Gastroesophageal sphincter (tissue), 4 donors: ENCODE measurements at regions not wholly inside any gene's neighbourhood (a gene's known extent, or its start where the extent isn't known, plus 50 kb on each side); places are given as distances from the start of the nearest gene placed in this dataset.

ENCODE experiments used
- ATAC-seq: fragments of 150-250 bp; one replicate; pipeline ENCODE4 v1.9.1; 2016; ENCODE audit warnings: mild to moderate bottlenecking, moderate library complexity
- H3K27ac ChIP-seq, 4 donors: fragments of 200-600 bp; sonication (generic) in 3 of 4; 1 replicate in 3 of 4; 2 replicates in 1 of 4; pipeline ENCODE4 v1.5.1; 2016 to 2019
- H3K27me3 ChIP-seq: fragments of 200-600 bp; sonication (generic); one replicate; pipeline ENCODE4 v1.5.1; 2019
- H3K36me3 ChIP-seq, 2 donors: fragments of 200-600 bp; sonication (generic); one replicate each; pipeline ENCODE4 v1.5.1; 2019; ENCODE audit warnings: control low read depth in 1 of 2
- H3K4me1 ChIP-seq, 3 donors: fragments of 200-600 bp; sonication (generic); 1 replicate in 2 of 3; 2 replicates in 1 of 3; pipeline ENCODE4 v1.5.1; 2016 to 2019; ENCODE audit warnings: control low read depth in 2 of 3
- H3K4me3 ChIP-seq, 2 donors: fragments of 200-600 bp; sonication (generic); one replicate each; pipeline ENCODE4 v1.5.1; 2019; ENCODE audit warnings: mild to moderate bottlenecking in 1 of 2, moderate library complexity in 1 of 2
- H3K9me3 ChIP-seq, 3 donors: fragments of 200-600 bp; sonication (generic); one replicate each; pipeline ENCODE4 v1.5.1; 2017 to 2019; ENCODE audit warnings: control low read depth in 2 of 3
- EP300 ChIP-seq: sonication (generic); formaldehyde crosslinking; IDR thresholded peaks from one replicate; pipeline ENCODE4 v1.6.1; 2017; ENCODE audit warnings: antibody characterized with exemption, mild to moderate bottlenecking
- POLR2A ChIP-seq, 2 donors: fragments of 450-650 bp; IDR thresholded peaks; one replicate each; pipeline ENCODE4 v1.6.1; 2017; ENCODE audit warnings: antibody characterized with exemption in 2 of 2, mild to moderate bottlenecking in 2 of 2, moderate library complexity in 1 of 2
- POLR2AphosphoS5 ChIP-seq: sonication (generic); formaldehyde crosslinking; IDR thresholded peaks from one replicate; pipeline ENCODE4 v1.6.1; 2017; ENCODE audit warnings: antibody characterized with exemption
- WGBS, 2 donors: methylation state at CpG; one replicate each; pipeline ENCODE4 v1.1.5; 2018; ENCODE audit warnings: low coverage in 1 of 2; 5-methylcytosine and 5-hydroxymethylcytosine counted together
- TF ChIP-seq, protein P1 (sequence below), 4 experiments: fragments of 200-600 bp in 2 of 4; fragments of 450-650 bp in 2 of 4; sonication (generic) in 1 of 4; IDR thresholded peaks; one replicate each; pipeline ENCODE4 v1.5.1; 2017 to 2019; ENCODE audit warnings: antibody characterized with exemption in 4 of 4, mild to moderate bottlenecking in 2 of 4, moderate library complexity in 2 of 4

DNA sequence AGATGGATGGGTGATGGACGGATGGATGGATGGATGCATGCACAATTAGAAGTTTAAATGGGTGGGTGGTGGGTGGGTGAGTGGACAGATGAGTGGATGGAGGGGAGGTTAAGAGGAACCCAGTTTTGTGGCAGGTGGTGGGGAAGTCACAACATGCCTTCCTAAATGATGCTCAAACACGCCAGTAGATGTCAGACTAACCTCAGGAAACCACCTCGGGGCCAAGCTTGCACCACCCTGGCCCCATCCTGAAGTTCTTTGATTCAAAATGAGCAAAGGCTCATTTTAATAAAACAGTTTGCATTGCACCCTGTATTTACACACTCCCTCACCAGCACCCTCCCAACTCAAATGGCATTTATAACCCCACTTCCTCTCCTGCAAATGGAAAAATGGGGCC is 91.4 kb upstream of the CACNA1A start:
- Histone ChIP-seq H3K4me3 (no peak overlapping the region), H3K9me3 (no peaks in the 10 kb centered on the region), H3K4me1 (no peaks in the 10 kb centered on the region), H3K36me3 (no peaks in the 10 kb centered on the region), H3K27me3 (peaks cover 63% of the 10 kb centered on the region), H3K27ac (no peak overlapping the region)
- ATAC-seq = peak; percentile 66
- TF ChIP-seq, protein P1, sequence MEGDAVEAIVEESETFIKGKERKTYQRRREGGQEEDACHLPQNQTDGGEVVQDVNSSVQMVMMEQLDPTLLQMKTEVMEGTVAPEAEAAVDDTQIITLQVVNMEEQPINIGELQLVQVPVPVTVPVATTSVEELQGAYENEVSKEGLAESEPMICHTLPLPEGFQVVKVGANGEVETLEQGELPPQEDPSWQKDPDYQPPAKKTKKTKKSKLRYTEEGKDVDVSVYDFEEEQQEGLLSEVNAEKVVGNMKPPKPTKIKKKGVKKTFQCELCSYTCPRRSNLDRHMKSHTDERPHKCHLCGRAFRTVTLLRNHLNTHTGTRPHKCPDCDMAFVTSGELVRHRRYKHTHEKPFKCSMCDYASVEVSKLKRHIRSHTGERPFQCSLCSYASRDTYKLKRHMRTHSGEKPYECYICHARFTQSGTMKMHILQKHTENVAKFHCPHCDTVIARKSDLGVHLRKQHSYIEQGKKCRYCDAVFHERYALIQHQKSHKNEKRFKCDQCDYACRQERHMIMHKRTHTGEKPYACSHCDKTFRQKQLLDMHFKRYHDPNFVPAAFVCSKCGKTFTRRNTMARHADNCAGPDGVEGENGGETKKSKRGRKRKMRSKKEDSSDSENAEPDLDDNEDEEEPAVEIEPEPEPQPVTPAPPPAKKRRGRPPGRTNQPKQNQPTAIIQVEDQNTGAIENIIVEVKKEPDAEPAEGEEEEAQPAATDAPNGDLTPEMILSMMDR (IDR thresholded peaks at IDR 0.05) = peak in 3 of 4 experiments; percentile 58 to 73 (median 65)
- no peak for TF ChIP-seq POLR2AphosphoS5
- 0% methylated on average over 3 of the region's 3 CpGs for whole genome bisulfite sequencing, 2 donors

DNA sequence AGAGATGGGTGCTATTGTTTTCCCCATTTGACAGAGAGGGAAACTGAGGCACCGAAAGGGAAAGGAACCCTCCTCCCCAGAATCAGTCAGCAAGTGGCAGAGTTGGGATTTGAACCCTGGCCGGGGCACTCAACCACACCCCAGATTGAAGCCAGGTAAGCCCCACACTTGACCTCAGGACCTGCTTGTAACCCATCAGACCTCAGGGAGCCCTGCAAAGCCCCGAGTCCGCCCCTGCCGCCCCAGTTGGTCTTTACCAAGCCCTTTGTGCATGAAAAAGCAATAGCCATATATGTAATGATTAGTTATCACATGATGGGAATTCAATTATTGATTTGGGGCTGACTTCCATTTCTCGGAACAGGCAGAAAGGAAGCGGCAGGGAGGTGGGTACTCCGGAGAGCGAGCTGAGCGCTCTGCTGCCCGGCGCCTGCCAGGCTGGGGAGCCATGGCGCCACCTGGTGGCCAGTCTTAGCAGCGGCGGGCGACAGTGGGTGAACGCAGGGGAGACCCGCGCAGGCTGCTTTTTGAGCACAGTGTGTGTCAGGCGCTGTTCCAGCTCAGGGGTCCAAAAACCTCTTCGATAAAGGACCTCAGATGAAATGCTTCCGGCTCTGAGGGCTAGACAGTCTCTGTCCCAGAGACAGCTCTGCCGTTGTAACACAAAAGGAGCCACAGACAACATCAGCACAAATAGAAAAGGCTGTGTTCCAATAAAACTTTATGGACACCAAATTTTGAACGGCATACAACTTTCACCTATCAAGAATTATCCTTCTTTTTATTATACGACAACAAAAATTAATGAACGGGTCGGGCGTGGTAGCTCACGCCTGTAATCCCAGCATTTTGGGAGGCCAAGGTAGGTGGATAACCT is 82.9 kb upstream of the CACNA1A start:
- 36 to 46% methylated on average over 11 to 12 of the region's 29 CpGs for WGBS, 2 donors

DNA sequence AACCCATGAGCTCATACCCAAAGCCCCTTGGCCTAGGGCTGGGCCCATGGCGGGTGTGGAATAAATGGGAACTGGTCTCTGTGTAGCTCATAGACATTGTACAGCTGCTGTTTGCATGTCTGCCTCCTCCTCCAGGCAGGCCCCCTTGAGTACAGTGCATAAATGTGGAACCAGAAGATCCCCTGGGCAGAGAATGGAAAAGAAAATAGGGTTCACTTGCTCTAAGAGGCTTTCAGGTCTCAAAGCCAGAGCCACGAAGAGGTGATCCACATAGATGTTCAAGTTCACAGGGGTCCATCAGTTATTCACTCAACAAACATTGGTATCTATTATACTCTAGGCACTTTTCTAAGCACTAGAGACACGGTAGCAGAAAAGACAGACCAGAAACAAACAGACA is 79.2 kb upstream of the CACNA1A start:
- Histone ChIP-seq H3K36me3 (no peaks in the 10 kb centered on the region), H3K4me3 (no peak overlapping the region), H3K27ac (no peak overlapping the region), H3K9me3 (no peaks in the 10 kb centered on the region), H3K27me3 (peaks cover 39% of the 10 kb centered on the region), H3K4me1 (peaks cover 0 to 6% (median 0%) of the 10 kb centered on the region in 3 donors)
- ATAC-seq = no peak
- TF ChIP-seq, protein P1 (IDR thresholded peaks at IDR 0.05) = no peak
- no peak for TF ChIP-seq POLR2AphosphoS5
- WGBS, 2 donors = 69% methylated on average over 3 of the region's 3 CpGs; no CpG with 5 or more reads in 1 of the 2 donors

More for the DNA sequence above, 82.9 kb upstream of the CACNA1A start:
- H3K27ac ChIP-seq = no peak overlapping the region
- no peaks in the 10 kb centered on the region for H3K36me3 ChIP-seq
- H3K9me3 ChIP-seq = no peaks in the 10 kb centered on the region
- no peak overlapping the region for H3K4me3 ChIP-seq
- peaks cover 0 to 6% (median 0%) of the 10 kb centered on the region in 3 donors for H3K4me1 ChIP-seq
- peak; percentile 74 for ATAC-seq
- peaks cover 68% of the 10 kb centered on the region for H3K27me3 ChIP-seq
- TF ChIP-seq, protein P1 (IDR thresholded peaks at IDR 0.05) = peak; percentile 88 to 98 (median 92)
- no peak for TF ChIP-seq EP300

DNA sequence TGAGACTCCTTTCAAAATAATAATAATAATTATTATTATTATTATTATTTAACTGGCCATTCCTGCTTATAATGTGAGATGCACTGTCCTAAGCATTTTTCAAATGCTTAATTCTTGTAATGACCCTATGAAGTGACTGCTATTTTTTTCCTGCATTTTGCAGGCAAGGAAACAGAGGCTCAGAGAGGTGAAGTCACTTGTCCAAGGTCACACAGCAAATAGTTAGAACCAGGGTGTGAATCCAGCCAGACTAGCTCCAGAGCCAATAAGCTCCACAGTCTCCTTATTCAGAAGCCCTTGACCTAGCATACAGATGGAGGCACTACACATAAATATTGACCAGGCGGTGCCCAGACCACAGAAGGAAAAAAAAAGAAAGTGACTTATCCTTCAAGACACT is 77.5 kb upstream of the CACNA1A start:
- ATAC-seq = no peak
- peaks cover 0 to 11% (median 0%) of the 10 kb centered on the region in 3 donors for H3K9me3 ChIP-seq
- H3K4me3 ChIP-seq = no peak overlapping the region
- no peaks in the 10 kb centered on the region for H3K36me3 ChIP-seq
- no peak overlapping the region for H3K27ac ChIP-seq
- H3K4me1 ChIP-seq = no peaks in the 10 kb centered on the region
- peaks cover 26% of the 10 kb centered on the region for H3K27me3 ChIP-seq
- TF ChIP-seq, protein P1 (IDR thresholded peaks at IDR 0.05) = no peak
- no peak for TF ChIP-seq POLR2AphosphoS5
- TF ChIP-seq POLR2A (IDR thresholded peaks at IDR 0.05) = no peak
- TF ChIP-seq EP300 = no peak
- 56 to 100% methylated on average over 1 of the region's 1 CpG for WGBS, 2 donors

DNA sequence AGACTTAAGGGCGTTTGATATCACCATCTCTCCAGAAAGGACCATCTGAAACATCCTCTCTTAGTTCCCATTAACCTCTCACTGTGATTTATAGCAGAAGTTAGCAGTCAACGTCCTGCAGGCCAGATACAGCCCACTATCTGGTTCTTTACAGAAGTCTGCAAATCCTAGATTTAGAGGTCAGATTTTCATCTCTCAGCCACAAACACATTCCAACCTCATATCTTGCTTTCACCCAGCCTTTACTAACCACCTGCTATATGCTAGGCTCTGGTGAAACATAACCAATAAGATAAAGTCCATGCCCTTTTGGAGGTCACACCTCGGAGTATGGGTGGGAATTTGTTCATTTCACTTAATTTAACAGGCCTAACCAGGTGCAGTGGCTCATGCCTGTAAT is 76.8 kb upstream of the CACNA1A start:
- no peaks in the 10 kb centered on the region for H3K4me1 ChIP-seq
- 40 to 45% methylated on average over 3 of the region's 3 CpGs for WGBS, 2 donors
- TF ChIP-seq EP300 (no peak), POLR2AphosphoS5 (no peak), POLR2A (IDR thresholded peaks at IDR 0.05) (no peak)
- TF ChIP-seq, protein P1 (IDR thresholded peaks at IDR 0.05) = no peak
- no peaks in the 10 kb centered on the region for H3K36me3 ChIP-seq
- no peak overlapping the region for H3K4me3 ChIP-seq
- H3K9me3 ChIP-seq = peaks cover 0 to 15% (median 0%) of the 10 kb centered on the region in 3 donors
- no peak for ATAC-seq
- peaks cover 26% of the 10 kb centered on the region for H3K27me3 ChIP-seq
- no peak overlapping the region for H3K27ac ChIP-seq
